H1 (cell line): ENCODE measurements at regions not wholly inside any gene's neighbourhood (a gene's known extent, or its start where the extent isn't known, plus 50 kb on each side); places are given as distances from the start of the nearest gene placed in this dataset.

Experiments used
- CHD7 ChIP-seq: fragments of 300-600 bp; sonication (generic); IDR thresholded peaks from 2 replicates; pipeline ENCODE4 v1.7.1; 2012; ENCODE audit warnings: low read length, moderate library complexity, mild to moderate bottlenecking, inconsistent platforms; ENCODE audit not compliant: insufficient replicate concordance

DNA sequence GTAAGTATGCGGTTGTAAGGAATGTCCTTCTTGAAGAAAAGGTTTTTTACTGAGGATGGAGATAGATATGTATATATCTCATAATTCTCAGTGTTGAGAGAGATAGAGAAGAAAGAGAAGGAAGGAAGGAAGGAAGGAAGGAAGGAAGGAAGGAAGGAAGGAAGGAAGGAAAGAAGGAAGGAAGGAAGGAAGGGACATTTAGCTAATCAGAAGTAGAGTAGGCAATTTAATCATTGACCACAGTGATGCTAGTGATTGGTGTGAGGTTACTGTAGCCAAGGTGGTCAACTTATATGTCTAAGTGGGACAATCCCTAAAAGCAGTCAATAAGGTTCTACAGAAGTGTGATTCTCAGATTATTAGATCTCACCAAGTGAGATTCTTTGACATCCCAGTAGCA, 751.8 kb upstream of the CBLB start (continued):
- no peak for TF ChIP-seq CHD7
- TF ChIP-seq, all 59 proteins: peak for 0
